H9 (cell line): ENCODE measurements at regions not wholly inside any gene's neighbourhood (a gene's known extent, or its start where the extent isn't known, plus 50 kb on each side); places are given as distances from the start of the nearest gene placed in this dataset.

Source experiments
- DNase-seq: peaks from one replicate; pipeline ENCODE4 v3.0.0-alpha.2; 2017
- H2AFZ ChIP-seq: one replicate; pipeline ENCODE4 v1.6.1; 2013; ENCODE audit warnings: mild to moderate bottlenecking, low read length, control low read depth, moderate library complexity
- H2AK5ac ChIP-seq: 2 replicates; pipeline ENCODE4 v1.6.1; 2013; ENCODE audit warnings: low read length, control low read depth, mixed read lengths; ENCODE audit not compliant: insufficient read length
- H2BK120ac ChIP-seq: one replicate; pipeline ENCODE4 v1.6.1; 2013; ENCODE audit warnings: low read depth, mild to moderate bottlenecking, low read length, control low read depth, inconsistent platforms; ENCODE audit not compliant: poor library complexity, severe bottlenecking
- H2BK12ac ChIP-seq: 2 replicates; pipeline ENCODE4 v1.6.1; 2013; ENCODE audit warnings: low read length, control low read depth, mixed read lengths, low read depth; ENCODE audit not compliant: insufficient read length
- H2BK15ac ChIP-seq: 2 replicates; pipeline ENCODE4 v1.6.1; 2013; ENCODE audit warnings: low read depth, low read length, control low read depth
- H2BK20ac ChIP-seq: one replicate; pipeline ENCODE4 v1.6.1; 2013; ENCODE audit warnings: low read depth, mild to moderate bottlenecking, low read length, control low read depth, inconsistent platforms; ENCODE audit not compliant: poor library complexity, severe bottlenecking
- H2BK5ac ChIP-seq: 2 replicates; pipeline ENCODE4 v1.6.1; 2013; ENCODE audit warnings: low read length, control low read depth, mixed read lengths; ENCODE audit not compliant: insufficient read length
- H3K14ac ChIP-seq: 2 replicates; pipeline ENCODE4 v1.6.1; 2013; ENCODE audit warnings: low read length, control low read depth; ENCODE audit not compliant: insufficient read depth
- H3K18ac ChIP-seq: 2 replicates; pipeline ENCODE4 v1.6.1; 2013; ENCODE audit warnings: low read depth, mild to moderate bottlenecking, mixed read lengths, low read length, control low read depth; ENCODE audit not compliant: insufficient read length
- H3K23ac ChIP-seq: 2 replicates; pipeline ENCODE4 v1.6.1; 2013; ENCODE audit warnings: low read length, control low read depth, mixed read lengths, low read depth; ENCODE audit not compliant: insufficient read length
- H3K23me2 ChIP-seq: 2 replicates; pipeline ENCODE4 v1.6.1; 2013; ENCODE audit warnings: low read depth, mild to moderate bottlenecking, mixed read lengths, low read length, control low read depth; ENCODE audit not compliant: insufficient read length, poor library complexity, severe bottlenecking
- H3K27ac ChIP-seq: 2 replicates; pipeline ENCODE4 v1.5.1; 2013; ENCODE audit warnings: low read length, control low read depth, mixed read lengths, low read depth; ENCODE audit not compliant: insufficient read length
- H3K27me3 ChIP-seq: 2 replicates; pipeline ENCODE4 v1.6.1; 2013; ENCODE audit warnings: low read length, control low read depth, inconsistent platforms; ENCODE audit not compliant: insufficient read depth
- H3K4ac ChIP-seq: 2 replicates; pipeline ENCODE4 v1.6.1; 2013; ENCODE audit warnings: low read depth, mild to moderate bottlenecking, control low read depth, inconsistent platforms, low read length, moderate library complexity
- H3K4me1 ChIP-seq: 2 replicates; pipeline ENCODE4 v1.6.1; 2013; ENCODE audit warnings: low read length, control low read depth, inconsistent platforms; ENCODE audit not compliant: insufficient read depth
- H3K4me2 ChIP-seq: 2 replicates; pipeline ENCODE4 v1.6.1; 2013; ENCODE audit warnings: low read length, control low read depth, mixed read lengths; ENCODE audit not compliant: insufficient read length, insufficient read depth
- H3K56ac ChIP-seq: 2 replicates; pipeline ENCODE4 v1.6.1; 2013; ENCODE audit warnings: low read depth, mild to moderate bottlenecking, mixed read lengths, low read length, control low read depth; ENCODE audit not compliant: insufficient read length
- H3K79me1 ChIP-seq: 2 replicates; pipeline ENCODE4 v1.6.1; 2013; ENCODE audit warnings: low read depth, mild to moderate bottlenecking, moderate library complexity, low read length, control low read depth, inconsistent platforms; ENCODE audit not compliant: insufficient read depth, poor library complexity, severe bottlenecking
- H3K79me2 ChIP-seq: 2 replicates; pipeline ENCODE4 v1.6.1; 2013; ENCODE audit warnings: low read length, control low read depth, inconsistent platforms; ENCODE audit not compliant: insufficient read depth
- H3K9ac ChIP-seq: 2 replicates; pipeline ENCODE4 v1.6.1; 2013; ENCODE audit warnings: low read length, control low read depth, mixed read lengths; ENCODE audit not compliant: insufficient read length; ENCODE audit errors: extremely low read depth
- H3K9me3 ChIP-seq: one replicate; pipeline ENCODE4 v1.6.1; 2013; ENCODE audit warnings: low read depth, low read length, inconsistent platforms; ENCODE audit not compliant: control insufficient read depth
- H3T11ph ChIP-seq: one replicate; pipeline ENCODE4 v1.6.1; 2013; ENCODE audit warnings: mild to moderate bottlenecking, low read length, control low read depth, inconsistent platforms
- H4K20me1 ChIP-seq: one replicate; pipeline ENCODE4 v1.6.1; 2013; ENCODE audit not compliant: control insufficient read depth, insufficient read length, insufficient read depth
- H4K5ac ChIP-seq: 2 replicates; pipeline ENCODE4 v1.6.1; 2013; ENCODE audit warnings: low read depth, mild to moderate bottlenecking, mixed read lengths, low read length, control low read depth; ENCODE audit not compliant: insufficient read length
- H4K8ac ChIP-seq: replicated peaks from 2 replicates; pipeline ENCODE4 v1.6.1; 2013; ENCODE audit warnings: low read length, control low read depth, mixed read lengths, low read depth; ENCODE audit not compliant: insufficient read length
- H4K91ac ChIP-seq: 2 replicates; pipeline ENCODE4 v1.6.1; 2013; ENCODE audit warnings: low read depth, mild to moderate bottlenecking, moderate library complexity, mixed read lengths, low read length, control low read depth; ENCODE audit not compliant: insufficient read length
- H3K27ac Mint-ChIP-seq, 3 experiments: 2 replicates in 2 of 3; 3 replicates in 1 of 3; pipeline ENCODE4 v1.8.0; 2020 to 2021; ENCODE audit warnings: mixed read lengths in 3 of 3, mild to moderate bottlenecking in 1 of 3, moderate library complexity in 1 of 3
- H3K27me3 Mint-ChIP-seq: 2 replicates; pipeline ENCODE4 v1.8.0; 2021; ENCODE audit warnings: low read depth, mild to moderate bottlenecking, moderate library complexity, mixed read lengths
- H3K36me3 Mint-ChIP-seq, 3 experiments: 2 replicates in 2 of 3; 3 replicates in 1 of 3; pipeline ENCODE4 v1.8.0; 2020 to 2021; ENCODE audit warnings: low read depth in 3 of 3, mixed read lengths in 3 of 3; ENCODE audit not compliant: insufficient read depth in 1 of 3
- H3K4me1 Mint-ChIP-seq, 2 experiments: 2 replicates each; pipeline ENCODE4 v1.8.0; 2020; ENCODE audit warnings: mixed read lengths in 2 of 2
- H3K4me3 Mint-ChIP-seq, 2 experiments: 2 replicates in 1 of 2; 3 replicates in 1 of 2; pipeline ENCODE4 v1.8.0; 2020 to 2021; ENCODE audit warnings: mild to moderate bottlenecking in 2 of 2, mixed read lengths in 2 of 2, moderate library complexity in 1 of 2
- H3K9me3 Mint-ChIP-seq, 2 experiments: 2 replicates in 1 of 2; 3 replicates in 1 of 2; pipeline ENCODE4 v1.8.0; 2020; ENCODE audit warnings: mild to moderate bottlenecking in 2 of 2, mixed read lengths in 2 of 2, moderate library complexity in 1 of 2
- WGBS: extraction: QIAGEN DNeasy Blood & Tissue Kit; methylation state at CpG from one replicate; pipeline ENCODE4 v1.1.7; 2013; ENCODE audit warnings: missing lambda C conversion rate, low lambda C conversion rate, mixed read lengths; ENCODE audit not compliant: insufficient read length; ENCODE audit errors: extremely low coverage; 5-methylcytosine and 5-hydroxymethylcytosine counted together
- TF ChIP-seq, protein P1 (sequence below): fragments of 200-600 bp; sonication (generic); conservative IDR thresholded peaks from 3 replicates; pipeline ENCODE4 v1.8.0; 2021; ENCODE audit warnings: antibody characterized with exemption, mild to moderate bottlenecking

DNA sequence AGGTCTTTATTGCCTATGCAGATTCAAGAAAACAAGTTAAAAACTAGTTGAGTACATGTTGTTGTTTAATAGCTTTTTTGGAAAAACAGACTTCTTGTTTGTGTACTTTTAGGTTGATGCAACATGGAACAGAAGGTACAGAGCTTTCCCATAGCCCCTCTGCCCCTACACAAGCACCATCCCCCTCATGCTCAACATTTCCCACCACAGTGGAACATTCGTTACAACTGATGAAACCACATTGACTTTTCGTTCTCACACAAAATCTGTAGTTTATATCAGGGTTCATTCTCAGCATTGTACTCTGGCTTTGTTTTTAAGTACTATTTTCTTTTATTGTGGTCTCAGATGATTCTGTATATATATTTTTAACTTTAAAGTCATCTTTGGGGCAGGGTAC, 1054.6 kb downstream of the NTRK3 start:
- Histone ChIP-seq H3K9ac (no peak overlapping the region), H2BK5ac (no peak overlapping the region), H3K4me2 (no peak overlapping the region), H2AFZ (no peak overlapping the region), H3T11ph (no peak overlapping the region), H2BK20ac (no peak overlapping the region), H4K20me1 (no peaks in the 10 kb centered on the region), H3K23ac (no peak overlapping the region), H3K56ac (no peak overlapping the region), H2BK15ac (no peak overlapping the region), H4K91ac (no peak overlapping the region), H3K4me1 (peaks cover 4% of the 10 kb centered on the region; the same call in 1 of the 2 replicates), H4K5ac (no peak overlapping the region), H3K14ac (no peak overlapping the region), H3K79me2 (no peaks in the 10 kb centered on the region), H3K27ac (no peak overlapping the region), H2BK120ac (no peak overlapping the region), H4K8ac (no peak overlapping the region), H3K9me3 (no peaks in the 10 kb centered on the region), H2AK5ac (no peak overlapping the region), H3K18ac (no peak overlapping the region), H2BK12ac (no peak overlapping the region), H3K79me1 (no peaks in the 10 kb centered on the region), H3K27me3 (no peaks in the 10 kb centered on the region), H3K23me2 (no peaks in the 10 kb centered on the region), H3K4ac (no peak overlapping the region)
- no peaks in the 10 kb centered on the region for H3K36me3 Mint-ChIP-seq
- TF ChIP-seq, protein P1, sequence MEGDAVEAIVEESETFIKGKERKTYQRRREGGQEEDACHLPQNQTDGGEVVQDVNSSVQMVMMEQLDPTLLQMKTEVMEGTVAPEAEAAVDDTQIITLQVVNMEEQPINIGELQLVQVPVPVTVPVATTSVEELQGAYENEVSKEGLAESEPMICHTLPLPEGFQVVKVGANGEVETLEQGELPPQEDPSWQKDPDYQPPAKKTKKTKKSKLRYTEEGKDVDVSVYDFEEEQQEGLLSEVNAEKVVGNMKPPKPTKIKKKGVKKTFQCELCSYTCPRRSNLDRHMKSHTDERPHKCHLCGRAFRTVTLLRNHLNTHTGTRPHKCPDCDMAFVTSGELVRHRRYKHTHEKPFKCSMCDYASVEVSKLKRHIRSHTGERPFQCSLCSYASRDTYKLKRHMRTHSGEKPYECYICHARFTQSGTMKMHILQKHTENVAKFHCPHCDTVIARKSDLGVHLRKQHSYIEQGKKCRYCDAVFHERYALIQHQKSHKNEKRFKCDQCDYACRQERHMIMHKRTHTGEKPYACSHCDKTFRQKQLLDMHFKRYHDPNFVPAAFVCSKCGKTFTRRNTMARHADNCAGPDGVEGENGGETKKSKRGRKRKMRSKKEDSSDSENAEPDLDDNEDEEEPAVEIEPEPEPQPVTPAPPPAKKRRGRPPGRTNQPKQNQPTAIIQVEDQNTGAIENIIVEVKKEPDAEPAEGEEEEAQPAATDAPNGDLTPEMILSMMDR: no peak
- no peaks in the 10 kb centered on the region for H3K9me3 Mint-ChIP-seq
- H3K4me3 Mint-ChIP-seq: no peak overlapping the region
- no peak overlapping the region; a peak in 1 of 7 replicates for H3K27ac Mint-ChIP-seq
- no peaks in the 10 kb centered on the region; the same call in 1 of the 2 replicates for H3K27me3 Mint-ChIP-seq
- WGBS: no CpG with 5 or more reads among the region's 2 CpGs
- no peak for DNase-seq
- peaks cover 6 to 7% of the 10 kb centered on the region in 2 experiments for H3K4me1 Mint-ChIP-seq
